H1 (cell line): ENCODE measurements at regions not wholly inside any gene's neighbourhood (a gene's known extent, or its start where the extent isn't known, plus 50 kb on each side); places are given as distances from the start of the nearest gene placed in this dataset.

ENCODE experiments used
- CTCF ChIA-PET: fragments of 300-600 bp; sonication (Branson Sonifier 250); formaldehyde crosslinking; loops from one replicate; lab custom pipeline; 2021; ENCODE audit not compliant: partially characterized antibody; lab: Charles Lee
- POLR2A ChIA-PET: fragments of 300-600 bp; sonication (Branson Sonifier 250); formaldehyde crosslinking; loops from one replicate; lab custom pipeline; 2021; ENCODE audit warnings: inconsistent platforms; ENCODE audit not compliant: partially characterized antibody; lab: Charles Lee
- DNase-seq, 2 experiments: peaks; one replicate each; pipeline versions ENCODE4 v3.0.0 to v3.0.0-alpha.2; 2010 to 2022; ENCODE audit warnings: low spot score in 2 of 2, low read depth in 1 of 2, mixed read lengths in 1 of 2
- FAIRE-seq: peaks from 2 replicates; lab custom pipeline; 2011; peaks lifted over from hg19 to GRCh38; lab: Jason Lieb, UNC
- H2AFZ ChIP-seq: 2 replicates; pipeline ENCODE4 v1.8.1; 2012; ENCODE audit warnings: low read length, inconsistent platforms
- H2AK5ac ChIP-seq: 2 replicates; pipeline ENCODE4 v1.6.1; 2013; ENCODE audit warnings: low read depth, low read length
- H2BK120ac ChIP-seq: replicated peaks from 2 replicates; pipeline ENCODE3; 2013; ENCODE audit warnings: low read depth, low read length, inconsistent platforms
- H2BK12ac ChIP-seq: 2 replicates; pipeline ENCODE4 v1.6.1; 2013; ENCODE audit warnings: low read depth, low read length
- H2BK15ac ChIP-seq: 2 replicates; pipeline ENCODE4 v1.6.1; 2013; ENCODE audit warnings: low read length
- H2BK20ac ChIP-seq: 2 replicates; pipeline ENCODE4 v1.6.1; 2013; ENCODE audit warnings: low read length
- H2BK5ac ChIP-seq: 2 replicates; pipeline ENCODE4 v1.6.1; 2013; ENCODE audit warnings: low read depth, low read length
- H3K14ac ChIP-seq: 2 replicates; pipeline ENCODE4 v1.6.1; 2013; ENCODE audit warnings: inconsistent platforms; ENCODE audit not compliant: insufficient read length
- H3K18ac ChIP-seq: 2 replicates; pipeline ENCODE4 v1.6.1; 2013; ENCODE audit warnings: low read length; ENCODE audit errors: extremely low read depth
- H3K23ac ChIP-seq: 2 replicates; pipeline ENCODE4 v1.6.1; 2013; ENCODE audit warnings: inconsistent platforms; ENCODE audit not compliant: insufficient read length
- H3K23me2 ChIP-seq: 2 replicates; pipeline ENCODE4 v1.6.1; 2013; ENCODE audit warnings: low read depth, low read length
- H3K27ac ChIP-seq: 2 replicates; pipeline ENCODE4 v1.6.1; 2011; ENCODE audit warnings: low read depth, low read length, inconsistent platforms
- H3K27me3 ChIP-seq, 4 experiments: replicated peaks in 1 of 4; 1 replicate in 1 of 4; 2 replicates in 3 of 4; pipeline versions ENCODE4 v1.6.1 to v1.8.1; 2011 to 2013; ENCODE audit warnings: low read length in 3 of 4, mild to moderate bottlenecking in 3 of 4, inconsistent platforms in 2 of 4, mixed read lengths in 2 of 4, moderate library complexity in 1 of 4; ENCODE audit not compliant: control insufficient read depth in 3 of 4, insufficient read depth in 3 of 4; ENCODE audit errors: extremely low read depth in 1 of 4
- H3K36me3 ChIP-seq, 4 experiments: 2 replicates each; pipeline versions ENCODE4 v1.6.1 to v1.8.1; 2011 to 2013; ENCODE audit warnings: mild to moderate bottlenecking in 4 of 4, low read length in 3 of 4, moderate library complexity in 2 of 4, control low read depth in 1 of 4, inconsistent platforms in 1 of 4; ENCODE audit not compliant: insufficient read depth in 4 of 4, control insufficient read depth in 2 of 4
- H3K4ac ChIP-seq: replicated peaks from 2 replicates; pipeline ENCODE3; 2013; ENCODE audit warnings: low read length, low read depth, mixed read lengths, inconsistent platforms; ENCODE audit not compliant: insufficient read length
- H3K4me1 ChIP-seq, 4 experiments: replicated peaks in 1 of 4; 1 replicate in 1 of 4; 2 replicates in 3 of 4; pipeline versions ENCODE4 v1.6.1 to v1.8.1; 2011 to 2013; ENCODE audit warnings: low read length in 3 of 4, inconsistent platforms in 2 of 4, mixed read lengths in 1 of 4; ENCODE audit not compliant: insufficient read depth in 4 of 4, control insufficient read depth in 3 of 4
- H3K4me2 ChIP-seq, 2 experiments: 2 replicates each; pipeline versions ENCODE4 v1.6.1 to v1.8.1; 2011 to 2013; ENCODE audit warnings: low read depth in 2 of 2, low read length in 2 of 2, control low read depth in 1 of 2, inconsistent platforms in 1 of 2, mild to moderate bottlenecking in 1 of 2; ENCODE audit not compliant: insufficient read depth in 1 of 2
- H3K4me3 ChIP-seq, 4 experiments: fragments of 200-600, 300-600 bp in 1 of 4; sonication (generic), shearing (Covaris generic), sonication (Bioruptor Twin) in 1 of 4; 2 replicates each; pipeline versions ENCODE4 v1.5.1 to v1.8.1; 2011 to 2016; ENCODE audit warnings: low read length in 4 of 4, low read depth in 3 of 4, control low read depth in 2 of 4, inconsistent platforms in 2 of 4, mild to moderate bottlenecking in 2 of 4, mixed read lengths in 1 of 4, moderate library complexity in 1 of 4; ENCODE audit not compliant: insufficient read depth in 2 of 4; ENCODE audit errors: extremely low read depth in 1 of 4
- H3K56ac ChIP-seq: replicated peaks from 2 replicates; pipeline ENCODE3; 2013; ENCODE audit warnings: low read depth, mild to moderate bottlenecking, mixed read lengths, low read length, inconsistent platforms; ENCODE audit not compliant: insufficient read length
- H3K79me1 ChIP-seq: 2 replicates; pipeline ENCODE4 v1.6.1; 2013; ENCODE audit warnings: low read depth, low read length, control low read depth
- H3K79me2 ChIP-seq, 2 experiments: 2 replicates each; pipeline versions ENCODE4 v1.6.1 to v1.8.1; 2012 to 2013; ENCODE audit warnings: low read length in 2 of 2, mild to moderate bottlenecking in 2 of 2, inconsistent platforms in 1 of 2; ENCODE audit not compliant: insufficient read depth in 2 of 2, control insufficient read depth in 1 of 2
- H3K9ac ChIP-seq, 4 experiments: replicated peaks in 1 of 4; 1 replicate in 1 of 4; 2 replicates in 3 of 4; pipeline versions ENCODE4 v1.6.1 to v1.8.1; 2011 to 2013; ENCODE audit warnings: low read depth in 3 of 4, low read length in 3 of 4, control low read depth in 2 of 4, mild to moderate bottlenecking in 2 of 4, moderate library complexity in 2 of 4, inconsistent platforms in 1 of 4; ENCODE audit errors: extremely low read depth in 1 of 4
- H3K9me3 ChIP-seq, 2 experiments: 2 replicates each; pipeline versions ENCODE4 v1.6.1 to v1.8.1; 2012 to 2013; ENCODE audit warnings: mild to moderate bottlenecking in 2 of 2, moderate library complexity in 2 of 2, control low read depth in 1 of 2, inconsistent platforms in 1 of 2, low read depth in 1 of 2, low read length in 1 of 2, mixed read lengths in 1 of 2; ENCODE audit not compliant: insufficient read depth in 2 of 2
- H4K20me1 ChIP-seq, 2 experiments: replicated peaks in 1 of 2; 2 replicates each; pipeline versions ENCODE3 to v1.8.1; 2011 to 2013; ENCODE audit warnings: inconsistent platforms in 2 of 2, low read length in 2 of 2, mild to moderate bottlenecking in 1 of 2; ENCODE audit not compliant: insufficient read depth in 2 of 2, control insufficient read depth in 1 of 2
- H4K5ac ChIP-seq: 2 replicates; pipeline ENCODE4 v1.6.1; 2013; ENCODE audit warnings: low read length, low read depth, mixed read lengths, inconsistent platforms; ENCODE audit not compliant: insufficient read length
- H4K8ac ChIP-seq: 2 replicates; pipeline ENCODE4 v1.8.0; 2013; ENCODE audit warnings: mild to moderate bottlenecking, moderate library complexity, low read length, inconsistent platforms; ENCODE audit not compliant: insufficient read depth; ENCODE audit errors: extremely low read depth
- H4K91ac ChIP-seq: replicated peaks from 2 replicates; pipeline ENCODE3; 2013; ENCODE audit warnings: low read length, mixed read lengths, inconsistent platforms; ENCODE audit not compliant: insufficient read length
- BRCA1 ChIP-seq: IDR thresholded peaks from 2 replicates; pipeline ENCODE4 v1.6.1; 2012; ENCODE audit warnings: low read depth, low read length, improper control_type of control experiment
- CREB1 ChIP-seq: IDR thresholded peaks from 2 replicates; pipeline ENCODE4 v1.6.1; 2012; ENCODE audit warnings: inconsistent platforms
- PHF8 ChIP-seq: fragments of 200-600 bp; sonication (generic); conservative IDR thresholded peaks from 2 replicates; pipeline ENCODE4 v1.7.1; 2012; ENCODE audit warnings: low read depth, mild to moderate bottlenecking, inconsistent platforms, low read length, moderate library complexity
- SIN3A ChIP-seq, 2 experiments: IDR thresholded peaks in 1 of 2; conservative IDR thresholded peaks in 1 of 2; 2 replicates each; pipeline ENCODE4 v1.6.1; 2011 to 2012; ENCODE audit warnings: low read length in 2 of 2, improper control_type of control experiment in 1 of 2, low read depth in 1 of 2, mild to moderate bottlenecking in 1 of 2
- SP2 ChIP-seq: IDR thresholded peaks from 2 replicates; pipeline ENCODE4 v1.6.1; 2012; ENCODE audit warnings: mild to moderate bottlenecking, low read length, inconsistent platforms
- TCF12 ChIP-seq: IDR thresholded peaks from 2 replicates; pipeline ENCODE4 v1.6.1; 2011; ENCODE audit warnings: low read depth, mild to moderate bottlenecking, low read length
- WGBS, 2 experiments: shearing (Covaris generic) in 1 of 2; methylation state at CpG; one replicate each; pipeline versions ENCODE4 v1.1.6 to v1.1.7; 2013 to 2015; ENCODE audit warnings: low lambda C conversion rate in 2 of 2, mixed read lengths in 2 of 2, inconsistent platforms in 1 of 2, low coverage in 1 of 2, missing lambda C conversion rate in 1 of 2; ENCODE audit not compliant: insufficient replicate concordance in 2 of 2, insufficient coverage in 1 of 2, insufficient read length in 1 of 2; ENCODE audit errors: extremely low coverage in 1 of 2, missing lambda C conversion rate in 1 of 2; 5-methylcytosine and 5-hydroxymethylcytosine counted together

DNA sequence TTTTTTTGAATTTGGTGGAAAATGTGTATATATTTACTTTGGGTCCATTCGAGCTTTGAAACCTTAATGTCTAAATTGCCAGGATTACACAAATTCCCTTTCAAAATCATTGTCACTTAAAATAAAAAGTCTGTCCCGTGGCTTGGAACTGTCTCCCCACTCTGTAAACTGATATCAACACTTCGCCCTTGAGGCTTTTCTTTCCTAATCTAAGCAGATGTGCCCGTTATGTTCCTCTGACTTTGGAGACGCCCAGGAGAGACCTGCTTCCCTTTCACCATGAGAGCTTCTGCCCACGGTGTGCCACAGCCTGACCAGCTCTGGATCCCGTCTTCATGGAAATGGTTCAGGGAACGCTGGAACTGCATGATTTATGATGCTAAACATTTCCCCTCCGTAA lies 151.3 kb downstream of the C16orf95 start:
- Histone ChIP-seq H3K27ac (no peak overlapping the region), H4K5ac (no peak overlapping the region), H2BK120ac (no peak overlapping the region), H4K91ac (no peak overlapping the region), H3K9me3 (peaks cover 0 to 3% of the 10 kb centered on the region in 2 experiments; a peak in 1 of 4 replicates), H3K4me1 (no peaks in the 10 kb centered on the region), H3K9ac (no peak overlapping the region), H4K8ac (no peak overlapping the region), H3K79me1 (no peaks in the 10 kb centered on the region), H3K4me3 (no peak overlapping the region), H3K14ac (no peak overlapping the region), H3K27me3 (no peaks in the 10 kb centered on the region), H3K18ac (no peak overlapping the region), H3K23me2 (peaks cover 4% of the 10 kb centered on the region; the same call in 1 of the 2 replicates), H3K36me3 (no peaks in the 10 kb centered on the region; a peak in 1 of 8 replicates), H2BK5ac (no peak overlapping the region), H2AFZ (no peak overlapping the region), H2AK5ac (no peak overlapping the region), H3K4me2 (no peak overlapping the region), H2BK15ac (no peak overlapping the region), H3K79me2 (no peaks in the 10 kb centered on the region), H3K56ac (no peak overlapping the region), H2BK20ac (no peak overlapping the region), H4K20me1 (no peaks in the 10 kb centered on the region), H3K4ac (no peak overlapping the region), H2BK12ac (no peak overlapping the region), H3K23ac (no peak overlapping the region)
- WGBS, 2 experiments, result 87% methylated on average over 9 of the region's 9 CpGs; no CpG with 5 or more reads in 1 of the 2 experiments
- ChIA-PET CTCF (no interaction called here), POLR2A (no interaction called here)
- FAIRE-seq (no peak), DNase-seq (no peak)
- TF ChIP-seq SIN3A (conservative IDR thresholded peaks at IDR 0.05 in 1 of 2, IDR thresholded peaks at IDR 0.05 in 1 of 2; ENCODE audit: low read depth in 1 of 2, low read length in 2 of 2) (no peak), TCF12 (no peak), SP2 (no peak), PHF8 (no peak), CREB1 (no peak), BRCA1 (no peak)
